GM23248 (cell line): ENCODE measurements at regions not wholly inside any gene's neighbourhood (a gene's known extent, or its start where the extent isn't known, plus 50 kb on each side); places are given as distances from the start of the nearest gene placed in this dataset.

Experiments
- DNase-seq: peaks from one replicate; pipeline ENCODE4 v3.0.0-alpha.2; 2015
- H2AFZ ChIP-seq: fragments of 200-600 bp; sonication (generic); 2 replicates; pipeline ENCODE4 v1.6.1; 2016; ENCODE audit warnings: antibody characterized with exemption
- H3F3A ChIP-seq: fragments of 200-600 bp; sonication (generic); 2 replicates; pipeline ENCODE4 v1.6.1; 2016; ENCODE audit warnings: mild to moderate bottlenecking, antibody characterized with exemption, mixed run types; ENCODE audit not compliant: insufficient read depth
- H3K27ac ChIP-seq: fragments of 200-600 bp; sonication (generic); 2 replicates; pipeline ENCODE4 v1.5.1; 2016; ENCODE audit warnings: mild to moderate bottlenecking
- H3K27me3 ChIP-seq: fragments of 200-600 bp; sonication (generic); replicated peaks from 2 replicates; pipeline ENCODE4 v1.6.1; 2016; ENCODE audit warnings: mild to moderate bottlenecking; ENCODE audit not compliant: insufficient read depth
- H3K36me3 ChIP-seq: fragments of 200-600 bp; sonication (generic); 2 replicates; pipeline ENCODE4 v1.6.1; 2016; ENCODE audit warnings: low read depth, mild to moderate bottlenecking
- H3K4me1 ChIP-seq: fragments of 200-600 bp; sonication (generic); 2 replicates; pipeline ENCODE4 v1.6.1; 2016; ENCODE audit warnings: mild to moderate bottlenecking; ENCODE audit not compliant: insufficient read depth
- H3K4me2 ChIP-seq: fragments of 200-600 bp; sonication (generic); one replicate; pipeline ENCODE4 v1.6.1; 2016; ENCODE audit warnings: mild to moderate bottlenecking; ENCODE audit not compliant: unreplicated experiment
- H3K4me3 ChIP-seq: fragments of 200-600 bp; sonication (generic); 2 replicates; pipeline ENCODE4 v1.5.1; 2016; ENCODE audit warnings: mild to moderate bottlenecking
- H3K79me2 ChIP-seq: fragments of 200-600 bp; sonication (generic); 2 replicates; pipeline ENCODE4 v1.6.1; 2016; ENCODE audit warnings: mild to moderate bottlenecking; ENCODE audit not compliant: insufficient read depth
- H3K9ac ChIP-seq: fragments of 200-600 bp; sonication (generic); 2 replicates; pipeline ENCODE4 v1.6.1; 2016; ENCODE audit warnings: mild to moderate bottlenecking
- H3K9me2 ChIP-seq: fragments of 200-600 bp; sonication (generic); 2 replicates; pipeline ENCODE4 v1.6.1; 2016; ENCODE audit warnings: mixed run types, mild to moderate bottlenecking, moderate library complexity; ENCODE audit not compliant: insufficient read depth
- H3K9me3 ChIP-seq: fragments of 200-600 bp; sonication (generic); one replicate; pipeline ENCODE4 v1.6.1; 2017; ENCODE audit warnings: low read depth
- H4K20me1 ChIP-seq: fragments of 200-600 bp; sonication (generic); 2 replicates; pipeline ENCODE4 v1.6.0; 2016; ENCODE audit not compliant: insufficient read depth
- EZH2 ChIP-seq: fragments of 200-600 bp; sonication (generic); IDR thresholded peaks from 2 replicates; pipeline ENCODE4 v1.6.1; 2018; ENCODE audit warnings: antibody characterized with exemption, mild to moderate bottlenecking; ENCODE audit not compliant: insufficient read depth, poor library complexity, severe bottlenecking
- EZH2phosphoT487 ChIP-seq: fragments of 200-600 bp; sonication (generic); IDR thresholded peaks from 2 replicates; pipeline ENCODE4 v1.6.1; 2018; ENCODE audit warnings: antibody characterized with exemption, moderate library complexity, mild to moderate bottlenecking, low read depth; ENCODE audit not compliant: insufficient read depth
- WGBS, 2 experiments: methylation state at CpG; one replicate each; pipeline ENCODE4 v1.1.6; 2015 to 2017; ENCODE audit warnings: low lambda C conversion rate in 2 of 2, low coverage in 1 of 2; ENCODE audit errors: missing lambda C conversion rate in 2 of 2; 5-methylcytosine and 5-hydroxymethylcytosine counted together
- in situ Hi-C: fragments of 300-500 bp; cut with MboI; formaldehyde crosslinking; loops from 2 replicates; pipeline ENCODE4 v1.15.0; 2020

DNA sequence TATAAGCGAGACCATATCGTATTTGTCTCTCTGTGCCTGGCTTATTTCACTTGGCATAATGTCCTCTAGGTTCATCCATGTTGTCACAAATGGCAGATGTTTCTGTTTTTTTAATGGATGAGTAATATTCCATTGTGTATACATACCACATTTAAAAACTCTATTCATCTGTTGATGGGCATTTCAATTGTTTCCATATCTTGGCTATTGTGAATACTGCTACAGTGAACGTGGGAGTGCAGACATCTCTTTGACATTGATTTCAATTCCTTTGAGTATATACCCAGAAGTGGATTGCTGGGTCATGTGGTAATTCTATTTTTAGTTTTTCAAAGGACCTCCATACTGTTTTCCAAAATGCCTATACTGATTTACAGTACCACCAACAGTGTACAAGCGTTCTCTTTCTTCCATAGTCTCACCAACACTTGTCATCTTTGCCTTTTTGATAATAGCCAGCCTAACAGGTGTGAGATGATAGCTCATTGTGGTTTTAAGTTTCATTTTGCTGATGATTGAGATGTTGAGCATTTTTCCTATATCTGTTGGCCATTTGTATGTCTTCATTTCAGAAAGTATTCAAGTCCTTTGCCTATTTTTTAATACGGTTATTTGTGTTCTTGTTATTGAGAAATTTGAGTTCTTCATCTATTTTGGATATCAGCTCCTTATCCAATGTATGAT is 194.7 kb upstream of the E2F8 start:
- Histone ChIP-seq H3K4me2 (no peak overlapping the region), H3K36me3 (no peaks in the 10 kb centered on the region), H3K9me2 (no peaks in the 10 kb centered on the region), H3K9me3 (no peaks in the 10 kb centered on the region), H2AFZ (no peak overlapping the region), H3K4me3 (no peak overlapping the region), H3K9ac (no peak overlapping the region), H3K4me1 (peaks cover 47% of the 10 kb centered on the region), H3F3A (peaks cover 21% of the 10 kb centered on the region), H3K79me2 (no peaks in the 10 kb centered on the region), H3K27me3 (no peaks in the 10 kb centered on the region), H4K20me1 (no peaks in the 10 kb centered on the region), H3K27ac (no peak overlapping the region)
- in situ Hi-C loops, result no loop called here
- WGBS, 2 experiments, result 98 to 99% methylated on average over 5 of the region's 5 CpGs
- no peak for DNase-seq
- TF ChIP-seq EZH2, result no peak
- TF ChIP-seq EZH2phosphoT487, result no peak

DNA sequence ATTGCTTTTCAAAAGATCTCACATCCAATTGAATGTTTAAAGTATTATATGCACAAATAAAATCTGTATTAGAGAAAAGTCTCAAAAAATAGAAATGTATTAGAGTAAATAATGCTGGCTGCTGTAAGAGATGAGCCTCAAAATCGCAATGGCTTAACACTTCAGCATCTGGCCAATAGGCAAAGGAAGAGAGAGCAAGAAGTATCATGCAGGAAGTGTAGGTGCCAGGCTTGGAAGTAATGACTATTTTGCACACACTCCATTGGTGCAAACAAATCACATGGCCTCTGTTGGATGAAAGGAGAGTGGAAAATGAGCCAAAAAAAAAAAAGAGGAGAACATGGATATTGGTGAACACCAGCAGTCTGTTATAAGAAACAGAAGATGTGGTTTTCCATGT is 193.0 kb upstream of the E2F8 start:
- H3K9me2 ChIP-seq, result no peaks in the 10 kb centered on the region
- no peak overlapping the region for H3K4me2 ChIP-seq
- no peaks in the 10 kb centered on the region for H3K9me3 ChIP-seq
- H3K36me3 ChIP-seq, result no peaks in the 10 kb centered on the region
- DNase-seq, result no peak
- no peaks in the 10 kb centered on the region for H4K20me1 ChIP-seq
- WGBS, 2 experiments, result 94 to 98% methylated on average over 1 of the region's 1 CpG
- peaks cover 47% of the 10 kb centered on the region for H3K4me1 ChIP-seq
- no peaks in the 10 kb centered on the region for H3K79me2 ChIP-seq
- no peak overlapping the region for H3K4me3 ChIP-seq
- H3F3A ChIP-seq, result peaks cover 21% of the 10 kb centered on the region
- in situ Hi-C loops, result no loop called here
- no peak overlapping the region for H3K9ac ChIP-seq
- TF ChIP-seq EZH2phosphoT487, result no peak
- no peak for TF ChIP-seq EZH2
- H3K27me3 ChIP-seq, result no peaks in the 10 kb centered on the region
- no peak overlapping the region for H2AFZ ChIP-seq
- H3K27ac ChIP-seq, result no peak overlapping the region

DNA sequence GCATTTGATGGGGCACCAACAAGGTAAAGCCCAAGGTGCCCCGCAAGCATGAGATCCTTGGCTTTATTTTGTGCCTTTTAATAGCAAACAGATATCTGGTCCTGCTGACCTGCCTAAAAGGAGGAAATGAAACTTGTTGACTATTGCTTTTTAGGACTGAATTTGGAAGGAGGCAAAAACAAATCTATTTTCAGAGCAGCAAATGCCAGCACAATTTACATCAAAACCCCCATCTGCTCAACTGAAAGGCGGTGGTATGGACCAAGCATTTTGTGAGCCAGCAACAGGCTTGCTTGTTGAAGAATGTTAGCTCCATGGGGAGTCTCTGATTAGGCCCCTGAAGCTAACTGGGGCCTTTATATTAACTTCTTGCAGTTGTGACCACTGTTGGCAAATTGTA is 192.6 kb upstream of the E2F8 start:
- no peak overlapping the region for H3K4me3 ChIP-seq
- H2AFZ ChIP-seq, result no peak overlapping the region
- H4K20me1 ChIP-seq, result no peaks in the 10 kb centered on the region
- no peaks in the 10 kb centered on the region for H3K36me3 ChIP-seq
- H3F3A ChIP-seq, result peaks cover 21% of the 10 kb centered on the region
- 98 to 100% methylated on average over 2 of the region's 2 CpGs for WGBS, 2 experiments
- no peak for TF ChIP-seq EZH2phosphoT487
- TF ChIP-seq EZH2, result no peak
- no peaks in the 10 kb centered on the region for H3K79me2 ChIP-seq
- H3K9me3 ChIP-seq, result no peaks in the 10 kb centered on the region
- H3K9ac ChIP-seq, result no peak overlapping the region
- no peaks in the 10 kb centered on the region for H3K27me3 ChIP-seq
- no peak overlapping the region for H3K27ac ChIP-seq
- in situ Hi-C loops, result no loop called here
- H3K4me1 ChIP-seq, result peaks cover 44% of the 10 kb centered on the region
- peak overlapping the region; percentile 59 for H3K4me2 ChIP-seq
- DNase-seq, result no peak
- no peaks in the 10 kb centered on the region for H3K9me2 ChIP-seq

DNA sequence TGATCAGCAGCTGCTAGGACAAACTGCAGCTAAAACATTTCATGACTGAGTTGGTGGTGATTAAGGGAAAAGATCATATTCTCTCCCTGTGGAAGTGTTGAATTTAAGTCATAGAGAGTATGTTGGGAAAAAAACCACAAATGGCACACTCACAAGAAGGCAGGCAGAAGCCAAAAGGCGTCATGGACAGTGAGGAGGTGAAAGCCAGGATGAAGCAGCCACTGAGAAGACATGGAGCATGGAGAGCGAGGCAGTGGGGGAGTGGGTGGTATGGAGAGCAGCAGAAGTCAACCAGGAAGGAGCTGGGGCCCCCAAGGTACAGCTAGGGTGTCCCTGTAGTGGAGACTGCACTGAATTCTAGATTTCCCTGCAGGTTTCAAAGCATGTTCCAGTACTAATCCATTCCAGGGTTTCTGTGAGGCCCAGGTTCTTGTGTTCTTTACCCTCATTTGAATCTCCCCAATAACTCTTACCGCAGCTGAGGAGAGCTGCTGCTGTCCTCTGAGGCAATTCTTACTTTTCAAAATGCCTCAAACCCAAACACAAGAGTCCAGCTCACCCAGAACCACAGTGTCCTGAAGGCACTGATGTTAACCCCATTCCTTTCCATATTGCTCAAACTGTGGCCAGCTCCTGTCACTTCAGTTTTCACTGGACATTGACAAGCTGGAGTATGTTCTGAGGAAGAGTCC is 191.8 kb upstream of the E2F8 start:
- in situ Hi-C loops, result no loop called here
- peak overlapping the region; percentile 59 for H3K4me2 ChIP-seq
- TF ChIP-seq EZH2, result no peak
- no peak for TF ChIP-seq EZH2phosphoT487

More for the DNA sequence above, 191.8 kb upstream of the E2F8 start:
- Histone ChIP-seq H3F3A (peaks cover 19% of the 10 kb centered on the region), H3K79me2 (no peaks in the 10 kb centered on the region), H4K20me1 (no peaks in the 10 kb centered on the region), H3K4me3 (peak overlapping the region; percentile 6; the same call in 1 of the 2 replicates), H2AFZ (peak overlapping the region; percentile 75), H3K4me1 (peaks cover 36% of the 10 kb centered on the region), H3K36me3 (no peaks in the 10 kb centered on the region), H3K27me3 (no peaks in the 10 kb centered on the region), H3K9ac (no peak overlapping the region), H3K9me3 (no peaks in the 10 kb centered on the region), H3K9me2 (no peaks in the 10 kb centered on the region), H3K27ac (peak overlapping the region; percentile 44)
- WGBS, 2 experiments, result 8 to 9% methylated on average over 3 of the region's 3 CpGs
- DNase-seq, result peak; percentile 92
